NCI-H226 (cell line): ENCODE measurements at regions not wholly inside any gene's neighbourhood (a gene's known extent, or its start where the extent isn't known, plus 50 kb on each side); places are given as distances from the start of the nearest gene placed in this dataset.

Experiments used
- DNase-seq: peaks from one replicate; pipeline ENCODE4 v3.0.0-alpha.2; 2015

GRCh38 chr16:6160303-6160702 lies 1062.7 kb upstream of the EEF2KMT start:
- peak; percentile 64 for DNase-seq

- DNase-seq: no peak
These were observed 1060.2 kb upstream of the EEF2KMT start for GRCh38 chr16:6157806-6158205.

GRCh38 chr16:6155271-6155670 lies 1057.7 kb upstream of the EEF2KMT start:
- DNase-seq: no peak

- DNase-seq: peak; percentile 62
These were observed 1056.3 kb upstream of the EEF2KMT start for GRCh38 chr16:6153901-6154300.

- DNase-seq: no peak
These were observed 1051.4 kb upstream of the EEF2KMT start for GRCh38 chr16:6149031-6149430.

- peak; percentile 67 for DNase-seq
These were observed 1050.8 kb upstream of the EEF2KMT start for GRCh38 chr16:6148361-6148760.

GRCh38 chr16:6146874-6147425 lies 1049.4 kb upstream of the EEF2KMT start:
- DNase-seq: no peak

- no peak for DNase-seq
These were observed 1048.8 kb upstream of the EEF2KMT start for GRCh38 chr16:6146356-6146755.

GRCh38 chr16:6144463-6144862 lies 1046.9 kb upstream of the EEF2KMT start:
- DNase-seq: no peak

- DNase-seq: no peak
These were observed 1045.4 kb upstream of the EEF2KMT start for GRCh38 chr16:6143020-6143419.

- DNase-seq: no peak
These were observed 1035.5 kb upstream of the EEF2KMT start for GRCh38 chr16:6133009-6133557.

- no peak for DNase-seq
These were observed 1034.5 kb upstream of the EEF2KMT start for GRCh38 chr16:6132121-6132520.

GRCh38 chr16:6131526-6132050 lies 1034.0 kb upstream of the EEF2KMT start:
- peak; percentile 85 for DNase-seq

- peak; percentile 68 for DNase-seq
These were observed 1028.1 kb upstream of the EEF2KMT start for GRCh38 chr16:6125483-6126259.

GRCh38 chr16:6124136-6124535 lies 1026.5 kb upstream of the EEF2KMT start:
- no peak for DNase-seq

GRCh38 chr16:6122401-6122800 lies 1024.8 kb upstream of the EEF2KMT start:
- DNase-seq: no peak

GRCh38 chr16:6114691-6115090 lies 1017.1 kb upstream of the EEF2KMT start:
- no peak for DNase-seq

GRCh38 chr16:6113749-6114148 lies 1016.2 kb upstream of the EEF2KMT start:
- no peak for DNase-seq

GRCh38 chr16:6112700-6113099 lies 1015.1 kb upstream of the EEF2KMT start:
- no peak for DNase-seq

- DNase-seq: peak; percentile 41
These were observed 1013.8 kb upstream of the EEF2KMT start for GRCh38 chr16:6111390-6111789.

- DNase-seq: no peak
These were observed 1012.8 kb upstream of the EEF2KMT start for GRCh38 chr16:6110346-6110745.

GRCh38 chr16:6106061-6106460 lies 1008.5 kb upstream of the EEF2KMT start:
- peak; percentile 33 for DNase-seq

GRCh38 chr16:6105115-6105514 lies 1007.5 kb upstream of the EEF2KMT start:
- peak; percentile 60 for DNase-seq

- DNase-seq: peak; percentile 55
These were observed 1006.8 kb upstream of the EEF2KMT start for GRCh38 chr16:6104428-6104827.
